ENCODE measurements at regions not wholly inside any gene's neighbourhood (a gene's known extent, or its start where the extent isn't known, plus 50 kb on each side); places are given as distances from the start of the nearest gene placed in this dataset.

- no peaks in the 10 kb centered on the region for H3K27me3 ChIP-seq (ENCODE audit: insufficient read depth, low read depth)
- no peak overlapping the region; the same call in 1 of the 2 replicates for H3K27ac ChIP-seq
- H2AFZ ChIP-seq (ENCODE audit: low read depth), result no peak overlapping the region
- no peak overlapping the region for H3K9ac ChIP-seq
- H3K4me2 ChIP-seq, result peak overlapping the region; percentile 78
- peaks cover 34% of the 10 kb centered on the region for H3K4me1 ChIP-seq (ENCODE audit: low read depth, poor library complexity, severe bottlenecking)
- H3K36me3 ChIP-seq (ENCODE audit: insufficient read depth), result no peaks in the 10 kb centered on the region
- no peak for TF ChIP-seq CTCF (conservative IDR thresholded peaks at IDR 0.05; ENCODE audit: low read depth, low read length)
- peaks cover 60% of the 10 kb centered on the region for H3K79me2 ChIP-seq (ENCODE audit: insufficient read depth, low read depth)
- H4K20me1 ChIP-seq (ENCODE audit: insufficient read depth), result no peaks in the 10 kb centered on the region
- no peak overlapping the region for H3K4me3 ChIP-seq (IDR thresholded peaks at IDR 0.05; ENCODE audit: insufficient read depth, low read depth, low read length)
Observed at GRCh38 chr3:72444656-72445223, 403.5 kb downstream of the SHQ1 start.

GRCh38 chr3:72442759-72443158 lies 405.5 kb downstream of the SHQ1 start:
- no peaks in the 10 kb centered on the region for H3K27me3 ChIP-seq (ENCODE audit: insufficient read depth, low read depth)
- H4K20me1 ChIP-seq (ENCODE audit: insufficient read depth), result no peaks in the 10 kb centered on the region
- no peak overlapping the region for H3K9ac ChIP-seq
- peaks cover 60% of the 10 kb centered on the region for H3K79me2 ChIP-seq (ENCODE audit: insufficient read depth, low read depth)
- H3K36me3 ChIP-seq (ENCODE audit: insufficient read depth), result no peaks in the 10 kb centered on the region
- no peak overlapping the region for H3K4me2 ChIP-seq
- H3K27ac ChIP-seq, result no peak overlapping the region
- no peak overlapping the region for H3K4me3 ChIP-seq (IDR thresholded peaks at IDR 0.05; ENCODE audit: insufficient read depth, low read depth, low read length)
- no peak for TF ChIP-seq CTCF (conservative IDR thresholded peaks at IDR 0.05; ENCODE audit: low read depth, low read length)
- H2AFZ ChIP-seq (ENCODE audit: low read depth), result no peak overlapping the region
- peaks cover 34% of the 10 kb centered on the region for H3K4me1 ChIP-seq (ENCODE audit: low read depth, poor library complexity, severe bottlenecking)

GRCh38 chr3:72441284-72441994 lies 406.8 kb downstream of the SHQ1 start:
- Histone ChIP-seq H3K36me3 (ENCODE audit: insufficient read depth) (no peaks in the 10 kb centered on the region), H3K4me2 (no peak overlapping the region), H3K27me3 (ENCODE audit: insufficient read depth, low read depth) (no peaks in the 10 kb centered on the region), H3K4me1 (ENCODE audit: low read depth, poor library complexity, severe bottlenecking) (peaks cover 34% of the 10 kb centered on the region), H2AFZ (ENCODE audit: low read depth) (no peak overlapping the region), H3K4me3 (IDR thresholded peaks at IDR 0.05; ENCODE audit: insufficient read depth, low read depth, low read length) (no peak overlapping the region), H3K27ac (no peak overlapping the region), H4K20me1 (ENCODE audit: insufficient read depth) (no peaks in the 10 kb centered on the region), H3K9ac (no peak overlapping the region), H3K79me2 (ENCODE audit: insufficient read depth, low read depth) (peaks cover 64% of the 10 kb centered on the region)
- no peak for TF ChIP-seq CTCF (conservative IDR thresholded peaks at IDR 0.05; ENCODE audit: low read depth, low read length)

- Histone ChIP-seq H3K4me2 (no peak overlapping the region), H3K4me1 (ENCODE audit: low read depth, poor library complexity, severe bottlenecking) (peaks cover 30% of the 10 kb centered on the region), H3K27ac (no peak overlapping the region), H3K27me3 (ENCODE audit: insufficient read depth, low read depth) (no peaks in the 10 kb centered on the region), H3K9ac (no peak overlapping the region), H3K4me3 (IDR thresholded peaks at IDR 0.05; ENCODE audit: insufficient read depth, low read depth, low read length) (no peak overlapping the region), H4K20me1 (ENCODE audit: insufficient read depth) (no peaks in the 10 kb centered on the region), H3K36me3 (ENCODE audit: insufficient read depth) (no peaks in the 10 kb centered on the region), H3K79me2 (ENCODE audit: insufficient read depth, low read depth) (peaks cover 60% of the 10 kb centered on the region), H2AFZ (ENCODE audit: low read depth) (no peak overlapping the region)
- no peak for TF ChIP-seq CTCF (conservative IDR thresholded peaks at IDR 0.05; ENCODE audit: low read depth, low read length)
Observed at GRCh38 chr3:72440491-72440890, 407.8 kb downstream of the SHQ1 start.
